Activated CD8-positive, alpha-beta memory T cell treated with anti-CD3 and anti-CD28 coated beads, Interleukin-2, amount 50 U/mL, for 48 hours (primary cell): ENCODE measurements at regions not wholly inside any gene's neighbourhood (a gene's known extent, or its start where the extent isn't known, plus 50 kb on each side); places are given as distances from the start of the nearest gene placed in this dataset.

ENCODE experiments used
- DNase-seq: peaks from one replicate; pipeline ENCODE4 v3.0.0-alpha.2; 2020

- DNase-seq, result no peak
These were observed 263.7 kb downstream of the SLITRK6 start for GRCh38 chr13:85535316-85536084.

- no peak for DNase-seq
These were observed 265.3 kb downstream of the SLITRK6 start for GRCh38 chr13:85533911-85534310.

GRCh38 chr13:85529218-85529594 lies 270.0 kb downstream of the SLITRK6 start:
- DNase-seq, result no peak

DNA sequence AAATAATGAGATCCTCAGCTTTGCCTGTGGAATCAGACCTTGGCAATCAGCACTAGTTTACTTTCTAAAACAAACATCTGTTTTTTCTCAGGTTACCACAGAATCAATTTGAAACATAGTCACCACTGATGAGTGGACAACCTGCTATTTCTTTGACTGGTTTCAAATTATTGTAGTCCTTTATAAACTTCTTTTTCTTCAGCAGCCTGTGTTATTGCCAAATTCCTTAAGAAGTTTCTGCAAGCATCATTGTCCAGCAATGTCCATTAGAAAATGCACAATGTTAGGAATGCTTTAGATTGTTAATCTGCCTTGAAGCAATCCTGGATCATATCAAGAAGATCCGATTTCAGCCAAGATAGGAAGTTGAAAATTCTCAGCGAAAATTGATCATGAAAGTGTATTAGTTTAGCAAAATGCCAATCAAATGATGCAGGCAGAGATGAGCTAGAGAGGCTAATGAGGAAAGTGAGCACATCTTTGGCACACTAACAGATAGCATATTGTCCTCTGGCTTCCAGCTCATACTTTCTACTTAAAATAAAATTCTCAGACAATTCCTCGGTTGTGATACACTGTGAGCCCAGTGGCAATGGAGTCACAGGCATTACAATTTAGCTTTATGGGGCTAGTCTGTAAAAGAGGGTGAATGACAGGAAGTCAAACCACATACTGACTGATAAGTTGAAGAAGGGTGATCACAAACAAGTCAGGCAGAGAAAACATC lies 270.6 kb downstream of the SLITRK6 start:
- no peak for DNase-seq

- DNase-seq, result no peak
These were observed 271.9 kb downstream of the SLITRK6 start for GRCh38 chr13:85527316-85527715.

DNA sequence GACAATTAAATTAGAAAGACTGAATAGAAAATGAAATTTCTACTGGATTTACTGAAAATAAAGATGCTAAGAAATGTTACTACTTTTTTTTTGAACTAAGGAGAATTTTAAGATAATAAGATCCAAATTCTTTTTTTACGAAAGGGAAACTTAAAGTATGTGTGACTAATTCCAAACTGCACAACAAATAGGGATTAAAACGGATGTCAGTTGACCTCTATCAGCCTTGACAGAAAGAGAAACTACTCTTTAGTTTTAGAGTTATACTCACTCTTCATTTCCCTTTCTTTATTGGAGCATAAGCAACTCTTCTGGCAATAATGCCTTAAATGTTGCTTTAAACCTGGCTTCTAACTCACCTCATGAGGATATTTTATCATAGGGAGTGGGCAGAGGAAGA lies 273.8 kb downstream of the SLITRK6 start:
- no peak for DNase-seq

DNA sequence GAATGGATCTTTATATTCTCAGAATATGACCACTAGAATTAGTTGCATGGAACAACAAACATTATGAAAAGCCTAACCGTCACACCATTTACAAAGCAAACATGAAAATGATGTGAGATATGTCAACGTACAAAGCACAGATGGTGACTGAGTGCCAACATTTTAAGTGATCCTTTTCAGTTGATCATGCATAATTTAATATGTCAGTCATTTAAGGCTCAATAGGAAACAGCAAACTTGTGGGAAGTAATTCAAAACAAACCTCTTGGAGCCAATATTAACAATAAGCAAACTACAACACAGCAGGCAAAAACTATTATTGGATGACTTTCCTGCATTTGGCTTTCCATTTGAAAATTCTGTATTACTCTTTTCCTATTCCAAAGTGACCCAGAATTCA lies 277.6 kb downstream of the SLITRK6 start:
- DNase-seq, result no peak

DNA sequence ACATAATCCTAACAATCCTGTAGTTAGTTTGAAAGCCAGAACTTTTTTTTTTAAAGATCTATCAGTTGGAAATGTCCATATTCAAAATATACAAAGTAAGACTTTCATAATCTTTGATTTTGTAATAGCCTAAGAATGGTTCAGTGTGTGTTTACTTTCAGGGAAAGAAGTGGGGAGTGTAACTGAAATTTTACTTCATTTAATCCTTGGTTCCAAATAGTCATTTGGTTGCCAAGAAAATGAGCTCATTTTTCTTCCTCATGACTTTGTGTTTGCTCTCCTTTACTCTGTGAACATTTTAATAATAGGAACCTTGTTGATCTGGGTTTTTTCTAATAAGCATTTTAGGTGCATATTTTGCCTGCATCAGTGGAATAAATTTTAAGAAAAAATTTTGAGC lies 278.8 kb downstream of the SLITRK6 start:
- DNase-seq, result no peak

GRCh38 chr13:85519363-85519762 lies 279.9 kb downstream of the SLITRK6 start:
- no peak for DNase-seq

- DNase-seq, result no peak
These were observed 286.8 kb downstream of the SLITRK6 start for GRCh38 chr13:85512421-85512820.

GRCh38 chr13:85509512-85509911 lies 289.7 kb downstream of the SLITRK6 start:
- DNase-seq, result no peak

DNA sequence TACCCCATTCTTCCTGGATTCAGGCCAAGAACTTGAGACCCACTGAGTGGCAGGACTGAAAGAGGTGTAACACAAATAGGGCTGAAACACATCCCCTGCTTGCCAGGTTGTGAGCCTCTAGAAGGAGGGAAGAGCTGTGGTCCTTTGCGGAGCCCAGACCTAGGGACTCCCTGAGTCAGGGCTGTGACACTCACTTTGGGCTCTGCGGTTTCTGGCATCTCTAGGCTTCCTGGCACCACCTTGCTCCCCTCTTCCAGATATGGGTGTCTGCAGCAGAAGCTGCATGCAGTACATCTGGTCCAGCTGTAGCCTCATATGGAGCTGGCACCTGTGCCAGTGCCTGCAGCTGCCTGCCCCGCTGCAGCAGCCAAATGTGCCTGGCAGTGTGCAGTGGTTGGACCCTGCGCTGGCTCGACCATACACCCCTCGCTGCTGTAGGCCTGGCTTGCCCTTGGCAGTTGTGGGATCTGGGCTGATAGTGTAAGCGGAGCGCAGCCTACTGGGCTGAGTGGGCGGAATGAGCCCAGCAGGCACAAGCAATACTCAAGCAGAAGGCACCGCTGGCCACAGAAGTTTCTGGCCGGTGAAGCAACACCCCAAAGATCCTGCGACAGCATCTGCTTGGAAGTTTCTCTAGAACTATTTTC lies 290.4 kb downstream of the SLITRK6 start:
- no peak for DNase-seq

DNA sequence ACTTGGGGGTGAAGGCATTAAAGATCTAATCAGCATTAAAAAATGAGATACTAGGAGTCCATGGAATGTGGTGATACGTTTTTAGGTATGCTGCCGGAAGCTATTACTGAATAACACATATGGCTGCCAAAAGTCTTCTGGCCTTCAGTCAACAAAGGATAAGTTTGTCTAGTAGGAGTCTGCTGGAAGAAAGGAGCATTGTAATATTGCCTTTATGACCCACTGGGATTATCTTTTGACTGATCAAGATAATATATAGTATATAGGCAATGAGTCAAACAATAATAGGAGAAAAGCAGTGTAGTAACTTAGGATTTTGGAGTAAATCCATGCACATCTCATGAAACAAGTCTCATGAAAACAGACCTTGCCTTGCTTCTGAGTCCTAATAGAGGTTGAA lies 295.4 kb downstream of the SLITRK6 start:
- no peak for DNase-seq

GRCh38 chr13:85501616-85502015 lies 297.6 kb downstream of the SLITRK6 start:
- no peak for DNase-seq

- DNase-seq, result no peak
These were observed 298.4 kb downstream of the SLITRK6 start for GRCh38 chr13:85500696-85501256.

DNA sequence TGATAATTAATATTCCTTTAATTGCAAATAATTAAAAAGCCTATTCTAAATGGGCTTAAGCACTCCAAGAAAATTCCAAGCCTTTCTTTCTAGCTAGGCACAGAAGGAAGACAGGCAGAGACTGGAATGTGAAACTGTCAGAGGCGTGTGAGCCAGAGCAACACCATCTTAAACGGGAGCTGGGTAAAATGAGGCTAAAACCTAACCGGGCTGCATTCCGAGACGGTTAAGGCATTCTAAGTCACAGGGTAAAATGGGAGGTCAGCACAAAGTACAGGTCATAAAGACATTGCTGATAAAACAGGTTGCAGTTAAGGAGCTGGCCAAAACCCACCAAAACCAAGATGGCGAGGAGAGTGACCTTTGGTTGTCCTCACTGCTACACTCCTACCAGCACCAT lies 300.4 kb downstream of the SLITRK6 start:
- DNase-seq, result no peak

DNA sequence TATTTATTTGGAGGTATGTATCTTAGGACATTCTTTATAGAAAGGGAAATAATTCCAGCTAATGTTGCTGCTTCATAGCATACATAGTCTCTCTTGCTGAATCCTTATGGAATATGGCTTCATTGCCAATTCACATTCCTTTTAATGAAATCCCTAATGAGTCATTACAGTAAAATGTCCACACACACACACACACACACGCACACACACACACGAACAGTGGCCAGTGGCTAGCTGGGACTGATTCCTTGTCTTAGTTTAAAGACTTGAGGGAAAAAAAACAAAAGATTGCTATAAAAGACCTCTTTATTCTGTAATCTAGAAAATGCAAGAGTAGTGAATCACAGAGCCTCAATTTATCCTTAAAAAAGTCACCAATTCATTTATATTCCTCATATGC lies 301.6 kb downstream of the SLITRK6 start:
- no peak for DNase-seq

DNA sequence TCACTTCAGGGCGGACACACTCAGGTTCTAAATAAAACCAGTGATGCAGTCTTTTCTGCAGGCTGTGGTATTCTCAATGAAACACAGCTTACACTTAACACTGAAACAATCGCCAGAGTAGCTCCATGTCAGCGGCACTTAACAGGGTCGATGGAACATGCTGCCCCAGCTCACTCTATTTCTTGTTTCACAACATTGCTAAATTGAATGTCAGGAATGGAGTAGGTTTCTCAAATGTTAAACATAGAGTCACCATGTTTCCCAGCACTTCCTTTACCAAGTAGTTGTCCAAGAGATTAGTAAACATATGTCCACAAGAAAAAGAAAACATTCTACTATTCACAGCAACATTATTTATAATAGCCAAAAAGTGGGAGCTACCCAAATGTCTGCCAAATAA lies 306.9 kb downstream of the SLITRK6 start:
- DNase-seq, result no peak

- no peak for DNase-seq
These were observed 312.6 kb downstream of the SLITRK6 start for GRCh38 chr13:85486663-85487062.

DNA sequence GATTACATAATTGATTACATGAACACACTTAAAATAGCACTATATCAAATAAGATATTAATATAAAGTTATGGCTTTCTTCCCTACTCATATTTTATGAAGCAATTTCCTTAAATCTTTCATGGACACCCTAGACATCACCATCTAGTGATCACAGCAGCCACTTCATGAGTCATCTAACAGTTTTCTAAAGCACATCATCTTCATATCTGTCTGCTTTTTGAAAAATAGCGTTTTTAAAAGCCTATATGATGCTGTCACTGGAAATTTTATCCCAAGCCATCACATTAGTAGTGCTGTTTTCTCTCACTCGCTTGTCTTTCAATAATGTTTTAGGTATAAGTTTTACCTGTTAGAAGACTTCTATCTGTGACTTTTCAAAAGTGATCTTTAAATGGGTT lies 326.1 kb downstream of the SLITRK6 start:
- no peak for DNase-seq

GRCh38 chr13:85469320-85469719 lies 329.9 kb downstream of the SLITRK6 start:
- no peak for DNase-seq

- DNase-seq, result no peak
These were observed 336.3 kb downstream of the SLITRK6 start for GRCh38 chr13:85462792-85463425.

GRCh38 chr13:85461621-85462020 lies 337.6 kb downstream of the SLITRK6 start:
- no peak for DNase-seq
